Esophagus squamous epithelium (tissue), 4 donors: ENCODE measurements at regions not wholly inside any gene's neighbourhood (a gene's known extent, or its start where the extent isn't known, plus 50 kb on each side); places are given as distances from the start of the nearest gene placed in this dataset.

Experiments used
- POLR2A ChIP-seq, 4 donors: fragments of 450-650 bp; IDR thresholded peaks; one replicate each; pipeline ENCODE4 v1.6.1; 2017; ENCODE audit warnings: antibody characterized with exemption in 4 of 4, mild to moderate bottlenecking in 4 of 4, moderate library complexity in 3 of 4
- TF ChIP-seq, protein P1 (sequence below), 6 experiments: fragments of 450-650 bp in 4 of 6; fragments of 200-600 bp in 2 of 6; sonication (generic) in 2 of 6; IDR thresholded peaks; one replicate each; pipeline ENCODE4 v1.5.1; 2016 to 2019; ENCODE audit warnings: antibody characterized with exemption in 6 of 6, mild to moderate bottlenecking in 4 of 6, moderate library complexity in 4 of 6

DNA sequence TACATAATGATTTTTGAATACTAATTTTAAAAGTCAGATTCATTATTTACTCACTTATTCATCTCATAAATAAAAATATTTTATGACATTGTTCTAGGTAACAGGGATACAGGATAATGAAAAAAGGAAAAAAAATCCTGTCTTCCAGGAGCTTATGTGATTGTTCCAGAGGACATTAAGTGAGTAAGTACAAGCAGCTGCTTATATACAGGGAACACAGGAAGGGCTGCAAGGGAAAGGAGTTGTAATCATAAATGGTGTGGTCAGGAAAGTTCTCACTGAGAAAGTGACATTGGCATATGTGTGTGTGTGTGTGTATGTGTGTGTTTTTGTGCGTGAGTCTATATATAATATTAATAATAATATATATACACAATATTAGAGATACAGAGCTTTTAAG lies 121.8 kb downstream of the HAO1 start:
- no peak for TF ChIP-seq POLR2A (IDR thresholded peaks at IDR 0.05)
- TF ChIP-seq, protein P1, sequence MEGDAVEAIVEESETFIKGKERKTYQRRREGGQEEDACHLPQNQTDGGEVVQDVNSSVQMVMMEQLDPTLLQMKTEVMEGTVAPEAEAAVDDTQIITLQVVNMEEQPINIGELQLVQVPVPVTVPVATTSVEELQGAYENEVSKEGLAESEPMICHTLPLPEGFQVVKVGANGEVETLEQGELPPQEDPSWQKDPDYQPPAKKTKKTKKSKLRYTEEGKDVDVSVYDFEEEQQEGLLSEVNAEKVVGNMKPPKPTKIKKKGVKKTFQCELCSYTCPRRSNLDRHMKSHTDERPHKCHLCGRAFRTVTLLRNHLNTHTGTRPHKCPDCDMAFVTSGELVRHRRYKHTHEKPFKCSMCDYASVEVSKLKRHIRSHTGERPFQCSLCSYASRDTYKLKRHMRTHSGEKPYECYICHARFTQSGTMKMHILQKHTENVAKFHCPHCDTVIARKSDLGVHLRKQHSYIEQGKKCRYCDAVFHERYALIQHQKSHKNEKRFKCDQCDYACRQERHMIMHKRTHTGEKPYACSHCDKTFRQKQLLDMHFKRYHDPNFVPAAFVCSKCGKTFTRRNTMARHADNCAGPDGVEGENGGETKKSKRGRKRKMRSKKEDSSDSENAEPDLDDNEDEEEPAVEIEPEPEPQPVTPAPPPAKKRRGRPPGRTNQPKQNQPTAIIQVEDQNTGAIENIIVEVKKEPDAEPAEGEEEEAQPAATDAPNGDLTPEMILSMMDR (IDR thresholded peaks at IDR 0.05), result no peak
